ENCODE measurements at regions not wholly inside any gene's neighbourhood (a gene's known extent, or its start where the extent isn't known, plus 50 kb on each side); places are given as distances from the start of the nearest gene placed in this dataset.
"Not testable (repeated sequence)": the region's sequence is repeated elsewhere in the genome, so short reads cannot be mapped to it uniquely, and the experiment has no call there.

DNA sequence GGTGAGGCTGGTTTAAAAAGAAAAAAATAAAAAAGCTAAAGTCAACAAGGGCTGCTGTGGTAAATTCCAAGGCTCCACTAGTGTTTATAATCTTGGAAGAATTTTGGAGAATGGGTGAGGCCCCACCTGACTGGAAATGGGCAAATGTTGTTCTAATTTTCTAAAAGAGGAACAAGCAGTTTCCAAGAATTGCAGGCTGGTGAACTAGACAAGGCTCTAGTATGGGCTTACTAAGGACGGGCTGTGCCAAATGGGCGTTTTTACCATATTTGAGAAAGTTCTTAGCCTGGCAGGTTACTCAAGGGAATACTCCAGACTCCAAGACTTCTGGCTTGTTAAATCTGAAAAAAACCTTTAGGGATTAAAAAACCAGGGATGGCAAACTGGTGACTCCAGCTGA, 67.0 kb upstream of the ABHD2 start:
- intact Hi-C loops (cut with DNase I): no loop called here
- Histone ChIP-seq H3K9me3 (peaks cover 0 to 6% (median 2%) of the 10 kb centered on the region in 4 donors), H3K36me3 (no peaks in the 10 kb centered on the region), H3K27me3 (no peaks in the 10 kb centered on the region), H3K4me3 (no peak overlapping the region), H3K27ac (replicated peaks in 1 of 4) (peak overlapping the region; percentile 82 to 92 (median 87)), H3K4me1 (peaks cover 42 to 65% (median 64%) of the 10 kb centered on the region in 4 donors)
- DNase-seq (ENCODE audit: extremely low spot score): no peak
- 35% methylated on average over 2 of the region's 2 CpGs for WGBS
- TF ChIP-seq, protein P1, sequence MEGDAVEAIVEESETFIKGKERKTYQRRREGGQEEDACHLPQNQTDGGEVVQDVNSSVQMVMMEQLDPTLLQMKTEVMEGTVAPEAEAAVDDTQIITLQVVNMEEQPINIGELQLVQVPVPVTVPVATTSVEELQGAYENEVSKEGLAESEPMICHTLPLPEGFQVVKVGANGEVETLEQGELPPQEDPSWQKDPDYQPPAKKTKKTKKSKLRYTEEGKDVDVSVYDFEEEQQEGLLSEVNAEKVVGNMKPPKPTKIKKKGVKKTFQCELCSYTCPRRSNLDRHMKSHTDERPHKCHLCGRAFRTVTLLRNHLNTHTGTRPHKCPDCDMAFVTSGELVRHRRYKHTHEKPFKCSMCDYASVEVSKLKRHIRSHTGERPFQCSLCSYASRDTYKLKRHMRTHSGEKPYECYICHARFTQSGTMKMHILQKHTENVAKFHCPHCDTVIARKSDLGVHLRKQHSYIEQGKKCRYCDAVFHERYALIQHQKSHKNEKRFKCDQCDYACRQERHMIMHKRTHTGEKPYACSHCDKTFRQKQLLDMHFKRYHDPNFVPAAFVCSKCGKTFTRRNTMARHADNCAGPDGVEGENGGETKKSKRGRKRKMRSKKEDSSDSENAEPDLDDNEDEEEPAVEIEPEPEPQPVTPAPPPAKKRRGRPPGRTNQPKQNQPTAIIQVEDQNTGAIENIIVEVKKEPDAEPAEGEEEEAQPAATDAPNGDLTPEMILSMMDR (IDR thresholded peaks at IDR 0.05): no peak
- TF ChIP-seq POLR2AphosphoS5 (IDR thresholded peaks at IDR 0.05) (peak; percentile 68 to 72), EP300 (IDR thresholded peaks at IDR 0.05) (peak; percentile 86), POLR2A (IDR thresholded peaks at IDR 0.05; ENCODE audit: low read depth) (no peak)

DNA sequence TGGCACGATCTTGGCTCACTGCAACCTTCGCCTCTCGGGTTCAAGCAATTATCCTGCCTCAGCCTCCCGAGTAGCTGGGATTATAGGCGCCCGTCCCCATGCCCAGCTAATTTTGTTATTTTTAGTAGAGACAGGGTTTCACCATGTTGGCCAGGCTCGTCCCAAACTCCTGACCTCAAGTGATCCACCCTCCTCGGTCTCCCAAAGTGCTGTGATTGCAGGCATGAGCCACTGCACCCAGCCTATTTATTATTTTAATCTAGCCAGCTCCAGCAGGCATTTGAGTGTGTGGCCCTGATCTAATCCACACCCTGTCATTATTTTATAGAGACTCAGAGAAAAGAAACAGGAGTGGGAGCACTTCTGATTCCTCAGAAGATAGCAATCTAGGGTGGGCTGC, 66.4 kb upstream of the ABHD2 start:
- Histone ChIP-seq H3K4me1 (peaks cover 36 to 59% (median 57%) of the 10 kb centered on the region in 4 donors), H3K27ac (replicated peaks in 1 of 4) (peak overlapping the region; percentile 82 to 92 (median 87))
- DNase-seq (ENCODE audit: extremely low spot score); intact Hi-C loops (cut with DNase I); H3K36me3 ChIP-seq; H3K4me3 ChIP-seq; H3K27me3 ChIP-seq; H3K9me3 ChIP-seq: not testable (repeated sequence)
- WGBS: 64% methylated on average over 8 of the region's 8 CpGs

DNA sequence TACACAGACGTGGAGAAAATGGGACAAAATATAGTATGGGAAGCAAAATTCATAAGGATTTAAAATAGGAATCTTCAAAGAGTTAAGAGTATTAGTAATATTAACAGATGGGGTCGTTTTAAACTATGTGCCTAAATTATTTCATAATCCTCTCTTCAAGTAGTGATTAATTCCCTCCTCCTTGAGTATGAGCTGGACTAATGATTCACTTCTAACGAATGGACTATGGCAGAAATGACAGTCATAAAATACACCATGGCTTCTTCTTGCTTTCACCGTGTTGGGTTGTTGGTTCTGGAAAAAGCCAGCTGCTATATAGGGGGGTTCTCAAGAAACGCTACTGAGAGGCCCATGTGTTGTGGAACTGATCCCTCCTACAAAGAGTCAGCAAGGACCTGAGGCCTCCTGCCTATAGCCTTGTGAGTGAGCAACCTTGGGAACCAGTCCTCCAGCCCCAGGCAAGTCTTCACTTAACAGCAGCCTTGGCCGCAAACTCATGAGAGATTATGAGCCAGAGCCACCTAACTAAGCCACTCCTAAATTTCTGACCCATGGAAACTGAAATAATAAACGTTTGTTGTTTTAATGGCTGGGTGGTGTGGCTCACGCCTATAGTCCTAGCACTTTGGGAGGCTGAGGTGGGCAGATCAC, 64.8 kb upstream of the ABHD2 start:
- TF ChIP-seq POLR2AphosphoS5 (IDR thresholded peaks at IDR 0.05): no peak
- 74% methylated on average over 8 of the region's 8 CpGs for WGBS

DNA sequence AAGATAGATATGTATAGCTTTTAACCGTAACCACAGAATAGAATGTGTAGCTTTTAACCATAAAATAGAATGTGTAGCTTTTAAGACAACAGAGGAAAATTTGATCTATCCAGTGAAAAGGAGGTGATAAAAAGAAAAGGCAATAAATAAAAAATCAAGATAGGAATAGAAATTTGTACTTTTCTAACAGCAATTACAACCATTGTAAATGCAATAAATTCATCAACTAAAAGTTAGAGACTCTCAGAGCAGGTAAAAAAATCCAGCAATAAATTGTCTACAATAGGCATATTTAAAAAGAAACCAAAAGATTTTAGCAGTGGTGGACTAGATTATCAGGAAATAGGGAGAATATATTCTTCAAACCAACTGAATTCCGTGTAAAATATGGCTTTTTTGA, 63.8 kb upstream of the ABHD2 start:
- Histone ChIP-seq H3K4me1 (peaks cover 15 to 33% (median 32%) of the 10 kb centered on the region in 4 donors), H3K27me3 (no peaks in the 10 kb centered on the region), H3K4me3 (no peak overlapping the region), H3K27ac (replicated peaks in 1 of 4) (no peak overlapping the region), H3K36me3 (no peaks in the 10 kb centered on the region), H3K9me3 (peaks cover 0 to 7% (median 3%) of the 10 kb centered on the region in 4 donors)
- 89% methylated on average over 2 of the region's 2 CpGs for WGBS
- no peak for TF ChIP-seq POLR2AphosphoS5 (IDR thresholded peaks at IDR 0.05)
- TF ChIP-seq EP300 (IDR thresholded peaks at IDR 0.05): no peak
- TF ChIP-seq, protein P1 (IDR thresholded peaks at IDR 0.05): no peak
- TF ChIP-seq POLR2A (IDR thresholded peaks at IDR 0.05; ENCODE audit: low read depth): no peak
- DNase-seq (ENCODE audit: extremely low spot score): no peak
- intact Hi-C loops (cut with DNase I): no loop called here

More for the DNA sequence above, 64.8 kb upstream of the ABHD2 start:
- DNase-seq (ENCODE audit: extremely low spot score): no peak
- Histone ChIP-seq H3K9me3 (peaks cover 0 to 7% (median 3%) of the 10 kb centered on the region in 4 donors), H3K4me1 (peaks cover 20 to 43% (median 42%) of the 10 kb centered on the region in 4 donors), H3K36me3 (no peaks in the 10 kb centered on the region), H3K27me3 (no peaks in the 10 kb centered on the region), H3K27ac (replicated peaks in 1 of 4) (peak overlapping the region in 1 of 4 donors; percentile 84), H3K4me3 (no peak overlapping the region)
- intact Hi-C loops (cut with DNase I): no loop called here

DNA sequence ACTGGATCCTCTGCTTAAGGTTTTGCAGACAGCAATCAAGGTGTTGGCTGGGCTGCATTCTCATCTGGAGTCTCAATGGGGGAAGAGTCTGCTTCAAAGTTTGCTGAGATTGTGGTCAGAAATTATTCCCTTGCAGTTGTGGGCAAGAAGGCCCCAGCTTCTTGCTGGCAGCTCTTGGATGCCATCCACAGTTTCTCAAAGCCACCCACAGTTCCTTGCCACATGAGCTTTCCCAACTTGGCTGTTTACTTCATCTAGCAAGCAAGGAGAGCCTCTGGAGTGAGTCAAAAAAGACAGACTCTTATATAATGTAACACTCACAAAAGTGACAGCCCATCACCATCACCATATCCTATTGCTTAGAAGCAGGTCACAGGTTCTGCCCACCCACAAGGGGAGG, 62.1 kb upstream of the ABHD2 start:
- H3K36me3 ChIP-seq: no peaks in the 10 kb centered on the region
- intact Hi-C loops (cut with DNase I): no loop called here
- no peaks in the 10 kb centered on the region for H3K27me3 ChIP-seq
- H3K9me3 ChIP-seq: peaks cover 0 to 7% (median 3%) of the 10 kb centered on the region in 4 donors
- H3K4me3 ChIP-seq: no peak overlapping the region
- H3K27ac ChIP-seq (replicated peaks in 1 of 4): no peak overlapping the region
- TF ChIP-seq EP300 (IDR thresholded peaks at IDR 0.05) (no peak), POLR2A (IDR thresholded peaks at IDR 0.05; ENCODE audit: low read depth) (no peak), POLR2AphosphoS5 (IDR thresholded peaks at IDR 0.05) (no peak)
- TF ChIP-seq, protein P1 (IDR thresholded peaks at IDR 0.05): no peak
- peaks cover 10 to 16% (median 15%) of the 10 kb centered on the region in 4 donors for H3K4me1 ChIP-seq
- no peak for DNase-seq (ENCODE audit: extremely low spot score)

DNA sequence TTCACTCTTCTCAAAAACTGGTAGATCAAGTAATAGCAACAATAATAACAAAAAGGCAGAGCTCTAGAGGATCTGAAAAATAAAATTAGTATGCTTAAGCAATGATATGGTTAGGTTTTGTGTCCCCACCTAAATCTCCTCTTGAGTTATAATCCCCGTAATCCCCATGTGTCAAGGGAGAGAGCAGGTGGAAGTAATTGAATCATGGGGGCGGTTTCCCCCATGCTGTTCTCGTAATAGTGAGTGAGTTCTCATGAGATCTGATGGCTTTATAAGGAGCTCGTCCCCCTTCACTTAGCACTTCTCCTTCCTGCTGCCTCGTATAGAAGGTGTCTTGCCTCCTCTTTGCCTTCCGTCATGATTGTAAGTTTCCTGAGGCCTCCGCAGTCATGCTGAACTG, 60.2 kb upstream of the ABHD2 start:
- peaks cover 0 to 7% (median 3%) of the 10 kb centered on the region in 4 donors for H3K9me3 ChIP-seq
- intact Hi-C loops (cut with DNase I): no loop called here
- DNase-seq (ENCODE audit: extremely low spot score): no peak
- no peak overlapping the region for H3K27ac ChIP-seq (replicated peaks in 1 of 4)
- TF ChIP-seq EP300 (IDR thresholded peaks at IDR 0.05) (no peak), POLR2A (IDR thresholded peaks at IDR 0.05; ENCODE audit: low read depth) (no peak), POLR2AphosphoS5 (IDR thresholded peaks at IDR 0.05) (no peak)
- TF ChIP-seq, protein P1 (IDR thresholded peaks at IDR 0.05): no peak
- 87% methylated on average over 7 of the region's 7 CpGs for WGBS
- no peak overlapping the region for H3K4me3 ChIP-seq
- H3K4me1 ChIP-seq: no peaks in the 10 kb centered on the region
- H3K36me3 ChIP-seq: no peaks in the 10 kb centered on the region
- H3K27me3 ChIP-seq: no peaks in the 10 kb centered on the region

Data from esophagus muscularis mucosa (tissue), 4 donors.